HG03097 (cell line): ENCODE measurements at regions not wholly inside any gene's neighbourhood (a gene's known extent, or its start where the extent isn't known, plus 50 kb on each side); places are given as distances from the start of the nearest gene placed in this dataset.

Source experiments
- ATAC-seq: cut with Tn5 transposase; IDR thresholded peaks from one replicate; pipeline ENCODE4 v1.9.1; 2021; ENCODE audit not compliant: unreplicated experiment, low FRiP score

DNA sequence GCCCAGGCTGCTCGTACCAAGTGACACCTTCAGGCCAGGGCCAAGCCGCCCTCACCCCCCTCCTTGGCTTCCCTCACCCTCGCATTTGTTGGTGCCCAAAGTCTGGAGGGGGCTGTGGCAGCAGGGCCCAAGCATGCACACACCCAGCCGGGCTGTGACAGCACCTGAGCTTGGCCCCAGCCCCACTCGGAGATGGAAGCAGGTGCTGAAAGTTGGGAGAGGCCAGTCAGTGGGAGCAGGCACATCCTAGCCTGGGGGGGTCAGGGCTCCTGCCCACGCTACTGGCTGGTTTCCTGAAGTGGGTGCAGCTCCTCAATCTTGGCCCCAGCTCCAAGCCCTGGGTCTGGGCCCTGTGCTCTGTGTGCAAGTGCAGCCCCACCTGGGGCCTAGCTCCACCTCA is 228.0 kb downstream of the RDH14 start:
- ATAC-seq: no peak

DNA sequence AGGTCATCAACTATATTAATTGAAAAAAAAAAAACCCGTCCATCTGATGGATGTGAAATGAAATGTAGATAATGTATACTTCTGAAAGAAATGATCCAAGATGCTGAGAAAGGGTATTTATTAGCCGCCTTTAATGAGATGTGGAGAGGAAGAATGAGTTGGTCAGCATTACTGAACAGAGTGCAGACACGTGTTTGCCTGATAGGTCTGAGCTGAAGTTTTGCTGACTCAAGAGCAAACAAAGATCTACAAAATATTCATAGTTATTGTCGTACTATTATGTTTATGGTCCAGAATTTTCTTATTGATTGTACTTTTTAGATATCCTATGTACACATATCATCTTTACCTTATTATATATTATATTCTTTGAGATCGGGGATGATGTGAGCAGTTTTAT is 235.3 kb downstream of the RDH14 start:
- ATAC-seq: no peak

DNA sequence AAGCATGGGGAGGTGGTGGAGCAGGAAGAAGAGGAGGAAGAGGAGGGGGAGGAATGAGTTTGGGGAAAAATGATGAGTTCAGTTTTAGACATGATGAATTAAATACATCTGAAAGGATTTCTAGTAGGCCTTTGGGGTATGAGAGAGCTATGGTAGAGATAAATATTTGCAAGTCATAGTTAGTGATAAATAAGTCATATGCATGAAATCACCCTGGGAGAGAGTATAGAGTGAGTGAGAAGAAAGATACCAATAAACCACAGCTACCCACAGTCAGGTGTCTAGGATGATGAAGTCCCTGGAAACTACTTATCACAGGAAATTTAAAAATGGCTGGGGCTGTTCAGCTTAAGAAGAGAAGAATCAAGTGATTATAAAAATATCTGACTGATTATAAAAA is 240.5 kb downstream of the RDH14 start:
- ATAC-seq: no peak

DNA sequence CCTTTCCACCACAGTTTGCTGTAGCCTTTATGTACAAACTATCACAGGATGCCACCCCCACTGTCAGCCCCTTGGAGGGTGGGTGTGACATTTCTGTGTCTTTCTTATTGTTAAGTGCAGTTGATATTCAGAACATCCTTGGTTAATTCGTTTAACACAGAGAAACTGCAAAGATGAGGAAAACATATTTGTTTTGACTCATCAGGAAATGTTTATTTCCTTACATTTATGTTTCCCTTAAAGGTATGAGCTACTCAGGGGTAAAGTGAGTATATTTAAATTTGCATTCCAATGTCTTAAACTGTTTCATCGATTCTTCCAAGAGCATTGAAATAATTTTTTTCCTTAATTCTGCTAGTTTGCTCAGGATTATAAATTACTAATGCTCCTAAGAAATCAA is 243.4 kb downstream of the RDH14 start:
- ATAC-seq: no peak

DNA sequence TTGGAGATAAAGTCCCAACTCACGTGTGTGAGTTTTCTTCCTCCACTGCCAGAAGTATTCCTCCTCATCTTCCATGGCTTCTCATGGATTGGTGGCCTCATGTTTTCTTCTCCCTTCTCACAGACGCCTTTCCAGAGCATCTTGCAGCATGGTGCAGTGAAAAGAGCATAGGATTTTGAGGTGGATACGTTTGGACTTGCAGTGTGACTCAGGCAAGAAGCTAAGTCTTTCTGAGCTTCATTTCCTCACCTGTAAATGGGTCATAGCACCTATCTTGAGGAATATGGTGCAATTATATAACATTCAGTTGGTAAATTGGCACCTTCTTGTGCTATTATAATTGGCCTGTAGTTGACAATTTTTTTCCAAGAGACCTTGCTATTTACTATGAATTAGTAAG is 247.6 kb downstream of the RDH14 start:
- no peak for ATAC-seq

DNA sequence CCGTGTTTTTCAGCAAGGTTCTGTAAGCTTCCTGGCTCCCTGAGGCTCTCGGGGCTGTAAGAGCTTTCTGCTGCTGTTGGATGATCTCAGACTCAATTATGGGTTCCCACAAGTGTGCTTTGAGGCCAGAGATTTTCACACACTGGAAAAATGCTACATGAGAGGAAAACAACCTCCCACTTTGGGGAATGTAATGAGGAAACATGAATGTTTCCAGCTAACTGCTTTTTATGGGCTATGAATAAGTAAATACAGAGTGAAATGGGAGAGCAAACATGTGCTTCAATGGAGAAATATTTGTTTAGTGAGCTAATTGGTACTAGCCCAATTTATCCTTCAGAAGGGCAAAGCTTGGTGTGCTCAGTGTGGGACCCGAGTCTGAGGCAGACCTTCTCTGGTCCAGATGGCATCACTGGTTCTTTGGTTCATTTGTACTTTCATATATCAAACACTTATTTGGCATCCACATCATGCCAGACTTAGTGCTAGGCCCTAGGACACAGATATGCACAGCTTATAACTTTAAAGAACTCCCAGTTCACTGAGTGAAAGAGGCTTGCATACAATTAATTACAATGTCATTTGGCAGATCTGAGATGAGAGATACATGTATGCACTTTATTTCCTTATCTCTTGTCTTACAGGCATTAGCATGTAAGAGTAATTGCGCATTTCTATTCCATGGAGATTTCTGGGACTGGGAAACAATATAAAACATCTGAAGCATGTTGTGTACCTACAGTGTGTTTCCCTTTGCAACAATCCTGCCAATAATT is 248.8 kb downstream of the RDH14 start:
- ATAC-seq: no peak

DNA sequence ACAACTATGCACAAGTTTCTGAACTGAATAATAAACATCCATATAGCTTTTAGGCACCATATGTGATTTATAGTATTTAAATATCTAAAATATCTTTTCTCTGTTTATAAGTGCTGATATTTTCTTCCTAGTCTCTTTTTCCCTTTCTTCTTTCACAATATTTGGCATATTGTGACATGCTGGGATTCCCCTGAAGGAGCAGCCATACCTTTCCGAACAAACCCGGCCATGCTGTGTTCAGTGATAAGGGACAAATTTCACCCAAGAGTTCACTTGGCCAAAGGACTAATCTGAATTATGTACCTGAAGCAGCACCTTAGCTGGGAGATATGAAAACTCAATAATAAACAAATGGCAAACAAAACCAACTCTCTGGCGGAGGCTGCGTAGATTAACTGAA is 250.8 kb downstream of the RDH14 start:
- no peak for ATAC-seq

DNA sequence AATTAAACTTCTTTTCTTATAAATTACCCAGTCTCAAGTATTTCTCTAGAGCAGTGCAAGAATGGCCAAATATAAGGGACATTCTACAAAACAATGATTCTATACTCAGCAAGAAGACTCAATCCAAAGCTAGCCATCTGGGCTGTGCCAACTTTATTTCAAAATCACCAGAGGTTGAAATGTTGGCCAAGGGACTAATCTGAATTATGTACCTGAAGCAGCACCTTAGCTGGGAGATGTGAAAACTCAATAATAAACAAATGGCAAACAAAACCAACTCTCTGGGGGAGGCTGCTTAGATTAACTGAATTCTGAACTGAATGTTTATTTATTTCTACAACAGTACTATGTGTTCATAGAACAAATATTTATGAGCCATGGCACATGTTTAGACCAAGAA is 251.3 kb downstream of the RDH14 start:
- ATAC-seq: no peak

DNA sequence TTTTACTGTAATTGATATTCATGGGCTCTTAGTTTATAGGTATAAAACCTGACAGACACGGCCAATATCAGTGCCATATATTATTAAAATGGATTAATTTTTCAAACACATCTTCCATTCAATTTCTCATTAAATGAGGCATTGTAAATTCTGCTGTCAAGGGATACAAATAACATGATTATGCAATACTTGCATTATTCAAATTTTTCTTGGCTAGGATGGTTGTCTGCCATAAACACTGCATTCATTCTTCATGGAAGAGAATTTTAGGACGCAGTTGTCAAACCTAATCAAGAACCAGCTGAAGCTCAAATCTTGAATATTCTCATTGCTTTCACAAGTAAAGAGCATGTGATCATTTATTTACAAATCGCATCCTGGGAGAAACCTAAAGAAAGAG is 255.6 kb downstream of the RDH14 start:
- ATAC-seq: no peak

DNA sequence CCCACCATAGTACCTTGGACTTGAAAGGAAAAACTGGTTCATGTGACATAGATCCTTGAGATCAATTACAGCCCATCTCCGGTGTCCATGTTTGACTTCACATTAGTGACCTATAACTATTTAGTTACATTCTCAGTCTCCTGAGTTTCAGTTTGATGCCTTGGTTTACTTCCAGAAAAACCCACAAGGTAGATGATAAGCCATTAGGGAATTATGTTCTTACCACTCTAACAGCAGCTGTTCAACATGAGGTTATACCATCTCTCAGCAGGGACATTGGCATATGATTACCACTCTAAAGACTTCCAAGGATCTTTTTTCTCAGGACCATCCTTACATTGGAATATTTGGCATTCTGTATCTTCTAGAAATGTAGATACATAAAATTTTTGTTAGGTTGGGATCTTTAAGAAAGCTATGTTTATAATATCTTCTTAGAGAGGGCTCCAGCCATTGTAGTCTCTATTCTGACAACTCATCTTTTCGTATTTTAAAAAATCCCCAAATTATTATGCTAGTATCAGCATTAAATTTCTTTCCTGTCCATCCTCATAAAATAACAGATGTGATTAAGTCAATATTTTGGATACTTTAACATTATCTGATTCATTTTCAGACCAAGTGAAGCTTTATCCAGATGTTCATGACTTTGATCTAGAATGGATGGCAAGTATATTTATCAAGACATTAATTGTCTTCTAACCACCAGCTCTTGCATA is 258.9 kb downstream of the RDH14 start:
- ATAC-seq: no peak

DNA sequence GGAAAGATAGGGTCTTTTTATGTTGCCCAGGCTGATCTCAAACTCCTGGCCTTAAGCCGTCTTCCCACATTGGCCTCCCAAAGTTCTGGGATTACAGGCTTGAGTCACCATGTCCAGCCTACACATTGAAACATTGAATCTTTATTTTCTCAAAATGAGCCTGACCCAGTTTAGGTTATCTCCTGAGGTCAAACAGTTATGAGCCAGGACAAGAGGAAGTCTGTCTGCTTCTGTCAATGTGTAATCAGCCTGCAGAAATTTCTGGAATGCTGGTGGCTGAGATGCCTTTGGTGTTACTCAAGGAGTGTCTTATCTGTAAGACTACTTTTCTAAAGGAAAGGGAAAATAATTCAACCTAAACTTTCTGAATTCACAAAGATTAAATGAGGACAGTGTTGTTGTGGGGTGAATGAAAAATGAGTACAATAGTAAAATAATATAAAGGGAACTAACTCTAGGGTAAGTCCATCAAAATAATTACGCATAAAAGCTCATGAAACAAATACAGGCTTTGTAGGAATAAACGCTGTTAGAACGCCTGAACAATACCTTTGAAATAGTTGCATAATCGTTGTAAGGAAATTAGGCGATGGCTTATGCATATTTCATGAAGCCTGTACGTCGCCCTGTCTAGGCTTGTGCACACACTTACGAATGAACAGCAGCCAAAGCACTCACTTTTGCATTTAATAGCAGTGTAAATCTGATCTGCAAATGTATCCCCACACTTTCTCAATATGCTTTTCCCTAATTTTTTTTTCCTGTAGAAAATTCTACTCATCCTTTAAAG is 260.8 kb downstream of the RDH14 start:
- ATAC-seq: no peak

DNA sequence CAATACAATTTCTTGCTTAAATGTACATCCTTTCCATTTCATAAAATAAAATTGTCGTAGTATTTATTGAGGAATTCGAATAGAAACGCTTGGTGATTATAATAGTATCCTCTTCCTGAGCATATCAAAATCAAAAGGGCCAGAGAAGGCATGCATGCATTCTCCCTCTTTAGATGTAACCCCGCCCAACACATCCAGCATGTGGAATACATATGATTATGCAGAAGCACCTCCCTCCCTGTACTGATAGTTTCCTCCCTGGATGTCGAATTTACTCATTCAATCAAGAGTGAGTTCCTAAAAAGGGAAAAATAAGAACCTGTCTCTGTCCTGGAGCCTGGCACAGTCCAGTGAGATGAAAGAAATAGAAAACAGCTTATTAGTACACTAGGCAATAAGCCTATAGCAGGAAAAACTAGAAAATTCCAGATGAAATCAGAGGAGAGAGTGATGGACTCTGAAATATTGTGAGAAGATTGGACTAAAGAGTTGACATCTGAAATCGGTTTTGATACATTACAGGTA is 262.9 kb downstream of the RDH14 start:
- ATAC-seq: no peak

DNA sequence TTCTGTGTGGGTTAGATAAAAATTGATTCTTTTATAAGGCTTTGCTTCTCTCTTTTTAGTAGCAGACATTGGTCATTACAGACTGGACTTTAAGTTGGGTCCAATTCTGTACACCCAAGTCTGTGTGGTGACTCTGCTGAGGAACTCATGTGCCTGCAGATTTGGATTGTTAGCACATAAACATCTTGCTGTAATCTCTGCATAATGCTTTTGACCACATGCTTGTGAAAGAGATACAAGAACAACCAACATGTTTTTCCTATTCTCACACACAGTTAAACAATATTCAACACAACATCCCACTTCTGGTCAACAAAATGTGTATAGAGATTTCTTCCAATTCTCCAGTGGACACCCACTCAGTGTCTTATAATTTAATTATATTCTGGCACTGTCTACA is 270.1 kb downstream of the RDH14 start:
- no peak for ATAC-seq

DNA sequence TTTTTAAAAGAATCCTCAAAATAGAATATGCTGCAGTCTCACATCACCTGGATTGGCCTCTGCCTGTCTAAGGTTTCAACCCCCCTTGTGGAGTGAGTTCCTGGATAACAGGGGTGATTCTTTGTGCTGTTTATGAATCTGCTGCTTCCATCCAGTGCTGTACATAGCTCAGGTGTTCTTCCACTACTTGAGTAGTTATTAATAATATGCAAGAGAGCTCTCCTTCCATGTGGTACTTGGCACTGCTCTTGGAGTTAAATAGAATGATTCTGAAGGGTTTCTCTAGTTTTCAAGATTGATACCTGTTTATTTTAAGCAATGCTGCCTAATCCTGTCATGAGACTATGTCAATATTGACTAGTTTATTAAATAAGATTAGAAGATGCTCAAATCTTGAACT is 273.6 kb downstream of the RDH14 start:
- ATAC-seq: no peak

DNA sequence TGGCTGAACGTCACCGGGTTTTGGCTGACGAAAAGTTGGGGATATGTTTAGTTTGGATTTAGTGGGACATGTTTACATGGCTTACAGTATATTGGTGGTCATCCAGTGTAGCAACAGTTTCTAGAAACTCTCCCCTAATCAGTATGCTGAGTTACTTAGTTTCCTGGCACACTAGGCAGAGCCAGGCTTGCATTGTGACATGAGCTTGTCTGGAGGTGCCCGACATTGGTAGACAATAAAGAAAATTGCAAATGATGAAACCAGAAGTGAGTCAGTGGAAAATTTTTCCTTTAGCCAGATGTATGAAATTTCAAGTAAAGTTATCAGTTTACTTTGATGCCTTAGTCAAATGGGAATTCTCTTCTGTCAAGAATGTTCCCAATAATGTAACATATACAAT is 276.1 kb downstream of the RDH14 start:
- ATAC-seq: no peak

DNA sequence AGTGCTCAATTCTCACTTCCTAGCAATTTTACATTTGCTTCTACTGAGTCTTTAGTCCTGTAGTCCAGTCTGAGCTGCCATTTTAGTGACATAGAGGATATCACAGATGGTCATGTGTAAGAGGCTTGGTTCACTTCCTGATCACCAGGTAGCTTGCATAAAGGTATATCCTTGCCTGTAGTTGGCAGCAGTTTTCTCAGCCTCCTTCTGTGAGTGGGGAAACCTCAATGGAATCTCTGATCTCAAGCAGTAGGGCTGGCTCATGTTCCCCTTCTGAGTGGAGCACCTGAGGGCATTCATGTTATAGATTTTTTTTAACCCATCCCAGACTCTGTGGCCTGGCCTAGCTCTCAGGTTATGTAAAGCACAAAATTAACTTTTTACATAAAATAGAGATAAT is 278.4 kb downstream of the RDH14 start:
- no peak for ATAC-seq

DNA sequence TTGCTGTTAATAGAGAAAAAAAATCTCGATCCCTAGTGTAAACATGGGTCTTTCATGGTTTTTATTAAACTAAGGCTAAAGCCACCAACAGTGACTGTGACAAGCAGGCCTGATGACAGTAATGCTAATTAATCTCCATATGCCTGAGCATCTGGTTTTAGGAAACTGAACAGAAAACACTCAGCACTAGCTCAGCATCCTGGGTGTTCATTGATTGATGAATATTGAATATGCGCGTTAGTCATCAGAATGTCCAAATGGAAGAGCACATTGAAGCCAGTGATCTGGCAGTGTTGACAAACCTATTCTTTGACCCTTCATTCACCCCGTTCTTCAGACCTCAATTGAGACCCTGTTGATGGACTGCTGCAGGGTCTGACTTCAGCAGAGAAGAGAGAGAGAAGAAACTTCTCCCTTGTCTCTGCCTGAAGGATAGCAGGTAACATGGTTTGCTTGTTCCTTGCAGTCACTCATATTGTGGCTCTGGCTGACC is 283.8 kb downstream of the RDH14 start:
- ATAC-seq: no peak

DNA sequence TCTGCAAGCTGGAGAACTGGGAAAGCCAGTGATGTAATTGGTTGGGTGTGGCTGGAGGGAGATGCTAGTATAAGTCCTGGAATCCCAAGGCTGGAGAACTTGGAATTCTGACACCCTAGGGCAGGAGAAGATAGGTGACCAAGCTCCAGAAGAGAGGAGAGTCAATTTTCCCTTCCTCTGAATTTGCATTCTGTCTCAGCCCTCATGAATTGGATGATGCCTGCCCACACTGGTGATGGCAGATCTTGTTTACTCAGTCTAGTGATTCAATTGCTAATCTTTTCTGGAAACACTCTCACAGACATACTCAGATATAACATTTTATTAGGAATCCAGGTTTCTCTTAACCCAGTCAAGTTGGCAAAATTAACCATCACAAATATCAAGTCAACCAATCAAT is 287.2 kb downstream of the RDH14 start:
- ATAC-seq: no peak

DNA sequence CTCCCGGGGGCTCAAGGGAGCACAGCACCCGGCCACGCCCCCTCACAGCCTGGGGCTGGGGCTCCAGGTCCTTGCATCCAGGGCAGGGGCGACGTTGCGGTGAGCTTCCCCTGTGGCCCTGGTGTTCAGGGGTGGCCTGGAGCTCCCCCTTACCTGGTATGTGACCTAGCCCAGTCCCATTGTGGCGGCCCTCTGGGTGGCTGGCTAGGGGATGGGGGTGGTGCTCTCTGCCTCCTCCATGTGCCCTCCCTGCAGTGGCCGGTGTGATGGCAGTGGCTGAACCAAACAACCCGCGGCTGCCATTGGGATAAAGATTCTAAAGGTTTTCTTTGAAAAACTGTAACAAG is 288.3 kb downstream of the RDH14 start:
- ATAC-seq: no peak

DNA sequence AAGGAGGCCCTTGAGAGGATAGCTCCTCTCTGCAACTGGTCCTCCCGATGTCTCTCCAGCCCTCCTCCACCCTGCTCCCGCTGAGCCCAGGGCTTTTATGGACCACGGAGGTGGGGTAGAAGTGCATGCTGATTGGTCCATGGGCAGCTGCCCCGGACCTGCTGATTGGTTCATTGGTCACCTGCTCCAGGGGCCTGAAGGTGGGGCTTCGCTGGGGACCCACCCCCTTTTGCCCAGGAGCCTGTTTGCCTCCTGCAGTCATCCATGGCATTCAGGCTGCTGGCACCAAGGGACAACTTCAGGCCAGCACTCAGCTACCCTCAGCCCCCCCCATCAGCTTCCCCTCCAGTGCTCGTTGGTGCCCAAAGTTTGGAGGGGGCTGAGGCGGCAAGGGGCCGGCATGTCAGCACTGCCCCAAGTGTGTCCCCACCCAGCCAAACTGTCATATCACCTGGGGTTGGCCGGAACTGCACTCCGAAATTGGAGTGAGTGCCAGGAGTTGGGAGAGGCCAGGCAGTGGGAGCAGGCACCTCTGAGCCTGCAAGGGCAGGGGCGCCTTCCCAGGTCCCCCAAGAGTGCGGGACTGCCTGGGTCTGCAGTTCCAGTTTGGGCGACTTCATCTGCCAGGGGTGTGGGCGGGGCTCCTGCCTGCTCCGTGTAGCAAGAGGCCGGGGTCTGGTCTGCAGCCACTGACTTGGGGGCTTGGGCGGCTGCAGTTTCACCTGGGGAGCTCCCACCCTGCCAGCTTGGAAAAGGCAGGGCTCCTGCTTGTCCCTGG is 288.9 kb downstream of the RDH14 start:
- no peak for ATAC-seq

DNA sequence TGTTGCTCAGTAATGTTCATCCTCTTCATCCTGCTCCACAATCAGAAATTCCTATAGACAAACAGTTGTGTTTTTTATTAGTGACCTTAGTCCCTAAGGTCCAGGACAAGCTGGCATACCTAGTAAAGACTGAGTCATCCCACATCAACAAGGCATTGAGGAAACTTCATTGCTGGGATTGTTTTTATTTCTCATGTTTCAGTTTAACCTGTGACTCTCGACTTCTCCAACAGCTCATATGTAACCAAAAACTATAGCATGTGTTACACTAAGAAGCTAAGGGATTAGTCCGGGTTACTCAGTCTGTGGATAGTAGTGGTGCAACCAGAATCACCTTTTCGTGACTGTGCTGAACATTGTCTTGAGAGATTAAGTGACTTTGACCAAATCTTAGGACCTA is 292.1 kb downstream of the RDH14 start:
- no peak for ATAC-seq
